ENCODE measurements at regions not wholly inside any gene's neighbourhood (a gene's known extent, or its start where the extent isn't known, plus 50 kb on each side); places are given as distances from the start of the nearest gene placed in this dataset.
A peak's percentile ranks its signal among the peaks of the same experiment; 100 is the strongest.

- TF ChIP-seq CTCF (IDR thresholded peaks at IDR 0.05): no peak
- H3K9me3 ChIP-seq: no peaks in the 10 kb centered on the region
- H3K27ac ChIP-seq: no peak overlapping the region
- no peaks in the 10 kb centered on the region for H3K36me3 ChIP-seq
- ATAC-seq (no peak), DNase-seq (no peak)
- H3K4me3 ChIP-seq: no peak overlapping the region
- intact Hi-C loops (cut with DNase I): no loop called here
- no peaks in the 10 kb centered on the region for H3K4me1 ChIP-seq
- no peaks in the 10 kb centered on the region for H3K27me3 ChIP-seq
These were observed 273.9 kb downstream of the NPR3 start for GRCh38 chr5:32984851-32985610.

- no peaks in the 10 kb centered on the region for H3K9me3 ChIP-seq
- intact Hi-C loops (cut with DNase I): no loop called here
- no peaks in the 10 kb centered on the region for H3K36me3 ChIP-seq
- DNase-seq (no peak), ATAC-seq (no peak)
- H3K4me3 ChIP-seq: no peak overlapping the region
- no peak for TF ChIP-seq CTCF (IDR thresholded peaks at IDR 0.05)
- H3K4me1 ChIP-seq: no peaks in the 10 kb centered on the region
- no peak overlapping the region for H3K27ac ChIP-seq
- H3K27me3 ChIP-seq: no peaks in the 10 kb centered on the region
These were observed 278.7 kb downstream of the NPR3 start for GRCh38 chr5:32989815-32990214.

GRCh38 chr5:32990593-32991420 is 279.7 kb downstream of the NPR3 start:
- no peaks in the 10 kb centered on the region for H3K4me1 ChIP-seq
- no peak overlapping the region for H3K4me3 ChIP-seq
- no peaks in the 10 kb centered on the region for H3K36me3 ChIP-seq
- intact Hi-C loops (cut with DNase I): no loop called here
- ATAC-seq (no peak), DNase-seq (no peak)
- no peak overlapping the region for H3K27ac ChIP-seq
- TF ChIP-seq CTCF (IDR thresholded peaks at IDR 0.05): no peak
- H3K9me3 ChIP-seq: no peaks in the 10 kb centered on the region
- H3K27me3 ChIP-seq: no peaks in the 10 kb centered on the region

GRCh38 chr5:32991421-32991815 is 280.3 kb downstream of the NPR3 start:
- ATAC-seq: no peak
- no peak overlapping the region for H3K27ac ChIP-seq
- H3K9me3 ChIP-seq: no peaks in the 10 kb centered on the region
- no peak for TF ChIP-seq CTCF (IDR thresholded peaks at IDR 0.05)
- intact Hi-C loops (cut with DNase I): no loop called here
- H3K36me3 ChIP-seq: no peaks in the 10 kb centered on the region
- H3K27me3 ChIP-seq: no peaks in the 10 kb centered on the region
- H3K4me3 ChIP-seq: no peak overlapping the region
- H3K4me1 ChIP-seq: no peaks in the 10 kb centered on the region
- DNase-seq: peak in 1 of 4 donors; percentile 8

- intact Hi-C loops (cut with DNase I): no loop called here
- no peak overlapping the region for H3K4me3 ChIP-seq
- no peaks in the 10 kb centered on the region for H3K4me1 ChIP-seq
- ATAC-seq (no peak), DNase-seq (no peak)
- H3K27me3 ChIP-seq: no peaks in the 10 kb centered on the region
- peaks cover 0 to 12% of the 10 kb centered on the region in 2 donors for H3K9me3 ChIP-seq
- TF ChIP-seq CTCF (IDR thresholded peaks at IDR 0.05): no peak
- H3K36me3 ChIP-seq: no peaks in the 10 kb centered on the region
- H3K27ac ChIP-seq: no peak overlapping the region
These were observed 285.2 kb downstream of the NPR3 start for GRCh38 chr5:32996336-32996735.
